ENCODE measurements at regions not wholly inside any gene's neighbourhood (a gene's known extent, or its start where the extent isn't known, plus 50 kb on each side); places are given as distances from the start of the nearest gene placed in this dataset.
A peak's percentile ranks its signal among the peaks of the same experiment; 100 is the strongest.

DNA sequence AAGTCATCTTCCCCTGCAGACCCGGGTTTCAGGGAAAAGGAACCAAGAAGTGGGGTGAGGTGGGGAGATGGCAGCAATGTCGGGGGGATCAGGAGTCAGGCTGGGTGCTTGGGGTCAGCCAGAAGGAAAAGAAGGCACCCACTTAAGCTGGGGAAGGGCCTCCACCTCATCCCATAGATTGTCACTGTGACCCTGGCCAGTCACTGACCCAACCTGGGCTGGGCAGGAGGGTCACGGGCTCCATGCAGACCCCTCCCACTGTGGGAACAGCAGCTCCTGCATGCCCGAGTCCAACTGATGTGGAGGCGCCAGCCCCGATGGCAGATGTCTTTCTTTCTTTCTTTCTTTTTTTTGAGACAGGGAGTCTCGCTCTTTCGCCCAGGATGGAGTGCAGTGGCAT, 53.6 kb upstream of the HAAO start:
- H3K27ac ChIP-seq (ENCODE audit: insufficient read depth, low read length): no peak overlapping the region
- peak overlapping the region; percentile 36 for H3K4me2 ChIP-seq (ENCODE audit: extremely low read depth, insufficient read depth, low read length)
- H3K9me3 ChIP-seq (ENCODE audit: control insufficient read depth, insufficient read depth, low read depth, low read length): no peaks in the 10 kb centered on the region
- H3K4me1 ChIP-seq (ENCODE audit: control insufficient read depth, extremely low read depth, insufficient read depth, low read length): peaks cover 14% of the 10 kb centered on the region
- no peak overlapping the region for H2AFZ ChIP-seq (ENCODE audit: low read length)
- H3K4me3 ChIP-seq (replicated peaks in 1 of 4; ENCODE audit: control extremely low read depth in 1 of 4, insufficient read depth in 1 of 4, low read depth in 3 of 4, low read length in 4 of 4): no peak overlapping the region
- no peaks in the 10 kb centered on the region for H3K27me3 ChIP-seq (ENCODE audit: control insufficient read depth, insufficient read depth, low read length)
- DNase-seq (ENCODE audit: low read depth in 2 of 2): no peak
- no peaks in the 10 kb centered on the region for H3K79me2 ChIP-seq (ENCODE audit: control insufficient read depth, insufficient read depth, low read length)
- no peaks in the 10 kb centered on the region for H4K20me1 ChIP-seq (ENCODE audit: control insufficient read depth, extremely low read depth, insufficient read depth, low read length)
- H3K36me3 ChIP-seq (ENCODE audit: control insufficient read depth, insufficient read depth, low read length): no peaks in the 10 kb centered on the region
- H3K9ac ChIP-seq (ENCODE audit: insufficient read depth, low read length): no peak overlapping the region
- TF ChIP-seq, protein P1, sequence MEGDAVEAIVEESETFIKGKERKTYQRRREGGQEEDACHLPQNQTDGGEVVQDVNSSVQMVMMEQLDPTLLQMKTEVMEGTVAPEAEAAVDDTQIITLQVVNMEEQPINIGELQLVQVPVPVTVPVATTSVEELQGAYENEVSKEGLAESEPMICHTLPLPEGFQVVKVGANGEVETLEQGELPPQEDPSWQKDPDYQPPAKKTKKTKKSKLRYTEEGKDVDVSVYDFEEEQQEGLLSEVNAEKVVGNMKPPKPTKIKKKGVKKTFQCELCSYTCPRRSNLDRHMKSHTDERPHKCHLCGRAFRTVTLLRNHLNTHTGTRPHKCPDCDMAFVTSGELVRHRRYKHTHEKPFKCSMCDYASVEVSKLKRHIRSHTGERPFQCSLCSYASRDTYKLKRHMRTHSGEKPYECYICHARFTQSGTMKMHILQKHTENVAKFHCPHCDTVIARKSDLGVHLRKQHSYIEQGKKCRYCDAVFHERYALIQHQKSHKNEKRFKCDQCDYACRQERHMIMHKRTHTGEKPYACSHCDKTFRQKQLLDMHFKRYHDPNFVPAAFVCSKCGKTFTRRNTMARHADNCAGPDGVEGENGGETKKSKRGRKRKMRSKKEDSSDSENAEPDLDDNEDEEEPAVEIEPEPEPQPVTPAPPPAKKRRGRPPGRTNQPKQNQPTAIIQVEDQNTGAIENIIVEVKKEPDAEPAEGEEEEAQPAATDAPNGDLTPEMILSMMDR (conservative IDR thresholded peaks at IDR 0.05 in 1 of 2, IDR thresholded peaks at IDR 0.05 in 1 of 2; ENCODE audit: low read depth in 1 of 2, low read length in 2 of 2): no peak
- no peak for TF ChIP-seq EZH2 (IDR thresholded peaks at IDR 0.05; ENCODE audit: low read length, missing control alignments)

DNA sequence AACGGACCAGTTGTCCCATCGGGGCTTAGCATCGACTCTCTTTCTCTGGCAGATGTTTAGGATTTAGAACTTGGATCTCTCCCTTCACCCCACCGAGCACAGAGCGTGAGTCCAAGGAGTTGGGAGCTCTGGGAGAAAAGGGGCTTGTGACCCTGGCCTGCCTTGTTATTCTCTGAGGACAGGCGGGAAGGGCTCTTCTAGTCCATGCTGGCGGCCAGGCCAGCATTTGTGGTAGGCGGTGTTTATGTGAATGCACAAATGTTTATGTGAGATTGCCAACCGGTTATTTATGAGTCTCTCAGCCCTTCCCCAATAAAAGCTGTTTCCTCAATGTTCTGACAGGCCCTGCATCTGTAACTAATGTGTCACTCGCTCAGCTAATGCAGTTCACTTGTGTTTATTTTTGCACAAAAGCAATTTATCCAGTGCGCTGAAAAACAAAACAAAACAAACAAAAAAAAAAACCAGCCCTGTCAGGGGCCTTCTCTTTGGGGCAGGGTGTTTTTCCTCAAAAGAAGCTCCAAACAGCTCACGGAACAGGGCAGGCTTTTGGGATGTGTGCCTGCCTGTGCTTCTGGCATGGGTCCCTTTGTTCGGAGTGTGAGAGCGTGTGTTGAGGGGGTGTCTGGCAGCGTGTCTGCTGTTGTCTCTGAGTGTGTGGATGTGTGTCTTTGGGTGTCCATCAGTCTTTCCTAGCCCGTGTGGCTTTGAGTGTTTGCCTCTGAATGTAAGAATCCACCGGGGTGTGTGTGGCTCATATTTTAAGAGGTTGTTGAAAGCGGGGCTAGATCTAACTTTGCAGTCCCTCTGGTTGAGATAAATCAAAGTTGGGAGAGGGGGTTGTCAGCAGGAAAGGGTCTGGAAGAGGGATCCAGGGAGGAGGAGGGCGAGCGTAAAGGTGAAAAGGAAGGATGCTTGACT, 52.8 kb upstream of the HAAO start:
- Histone ChIP-seq H3K36me3 (ENCODE audit: control insufficient read depth, insufficient read depth, low read length) (no peaks in the 10 kb centered on the region), H3K4me3 (replicated peaks in 1 of 4; ENCODE audit: control extremely low read depth in 1 of 4, insufficient read depth in 1 of 4, low read depth in 3 of 4, low read length in 4 of 4) (no peak overlapping the region), H3K79me2 (ENCODE audit: control insufficient read depth, insufficient read depth, low read length) (no peaks in the 10 kb centered on the region), H2AFZ (ENCODE audit: low read length) (no peak overlapping the region), H4K20me1 (ENCODE audit: control insufficient read depth, extremely low read depth, insufficient read depth, low read length) (no peaks in the 10 kb centered on the region), H3K4me2 (ENCODE audit: extremely low read depth, insufficient read depth, low read length) (peak overlapping the region; percentile 36), H3K4me1 (ENCODE audit: control insufficient read depth, extremely low read depth, insufficient read depth, low read length) (peaks cover 16% of the 10 kb centered on the region), H3K9me3 (ENCODE audit: control insufficient read depth, insufficient read depth, low read depth, low read length) (no peaks in the 10 kb centered on the region), H3K9ac (ENCODE audit: insufficient read depth, low read length) (no peak overlapping the region), H3K27ac (ENCODE audit: insufficient read depth, low read length) (peak overlapping the region; percentile 42), H3K27me3 (ENCODE audit: control insufficient read depth, insufficient read depth, low read length) (no peaks in the 10 kb centered on the region)
- DNase-seq (ENCODE audit: low read depth in 2 of 2): peak; percentile 45 to 99
- no peak for TF ChIP-seq EZH2 (IDR thresholded peaks at IDR 0.05; ENCODE audit: low read length, missing control alignments)
- TF ChIP-seq, protein P1 (conservative IDR thresholded peaks at IDR 0.05 in 1 of 2, IDR thresholded peaks at IDR 0.05 in 1 of 2; ENCODE audit: low read depth in 1 of 2, low read length in 2 of 2): no peak

DNA sequence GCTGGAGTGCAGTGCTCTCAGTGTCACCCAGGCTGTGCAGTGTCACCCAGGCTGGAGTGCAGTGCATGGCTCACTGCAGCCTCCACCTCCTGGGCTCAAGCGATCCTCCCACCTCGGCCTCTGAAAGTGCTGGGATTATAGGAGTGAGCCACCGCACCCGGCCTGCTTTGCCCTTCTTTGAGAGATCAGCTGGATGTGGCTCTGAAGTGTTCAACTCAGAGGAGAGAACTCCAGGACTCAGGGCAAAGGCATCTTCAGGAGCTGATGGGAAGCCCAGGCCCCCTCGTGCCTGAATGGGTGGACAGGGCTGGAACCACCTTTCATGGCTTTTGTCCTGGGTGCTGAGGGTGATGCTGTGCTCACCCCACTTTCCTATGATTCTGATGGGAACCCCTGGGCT, 52.0 kb upstream of the HAAO start:
- Histone ChIP-seq H3K9ac (ENCODE audit: insufficient read depth, low read length) (no peak overlapping the region), H2AFZ (ENCODE audit: low read length) (no peak overlapping the region), H3K27ac (ENCODE audit: insufficient read depth, low read length) (peak overlapping the region; percentile 24), H3K27me3 (ENCODE audit: control insufficient read depth, insufficient read depth, low read length) (no peaks in the 10 kb centered on the region), H4K20me1 (ENCODE audit: control insufficient read depth, extremely low read depth, insufficient read depth, low read length) (no peaks in the 10 kb centered on the region), H3K79me2 (ENCODE audit: control insufficient read depth, insufficient read depth, low read length) (no peaks in the 10 kb centered on the region), H3K4me1 (ENCODE audit: control insufficient read depth, extremely low read depth, insufficient read depth, low read length) (peaks cover 18% of the 10 kb centered on the region), H3K4me3 (replicated peaks in 1 of 4; ENCODE audit: control extremely low read depth in 1 of 4, insufficient read depth in 1 of 4, low read depth in 3 of 4, low read length in 4 of 4) (no peak overlapping the region), H3K36me3 (ENCODE audit: control insufficient read depth, insufficient read depth, low read length) (no peaks in the 10 kb centered on the region), H3K4me2 (ENCODE audit: extremely low read depth, insufficient read depth, low read length) (no peak overlapping the region), H3K9me3 (ENCODE audit: control insufficient read depth, insufficient read depth, low read depth, low read length) (no peaks in the 10 kb centered on the region)
- DNase-seq (ENCODE audit: low read depth in 2 of 2): no peak
- TF ChIP-seq EZH2 (IDR thresholded peaks at IDR 0.05; ENCODE audit: low read length, missing control alignments): no peak
- TF ChIP-seq, protein P1 (conservative IDR thresholded peaks at IDR 0.05 in 1 of 2, IDR thresholded peaks at IDR 0.05 in 1 of 2; ENCODE audit: low read depth in 1 of 2, low read length in 2 of 2): no peak

All from fibroblast of lung (primary cell).